HK-2 (cell line): ENCODE measurements at regions not wholly inside any gene's neighbourhood (a gene's known extent, or its start where the extent isn't known, plus 50 kb on each side); places are given as distances from the start of the nearest gene placed in this dataset.
A peak's percentile ranks its signal among the peaks of the same experiment; 100 is the strongest.

Experiments used
- DNase-seq: peaks from one replicate; pipeline ENCODE4 v3.0.0-alpha.2; 2018; ENCODE audit not compliant: unreplicated experiment

DNA sequence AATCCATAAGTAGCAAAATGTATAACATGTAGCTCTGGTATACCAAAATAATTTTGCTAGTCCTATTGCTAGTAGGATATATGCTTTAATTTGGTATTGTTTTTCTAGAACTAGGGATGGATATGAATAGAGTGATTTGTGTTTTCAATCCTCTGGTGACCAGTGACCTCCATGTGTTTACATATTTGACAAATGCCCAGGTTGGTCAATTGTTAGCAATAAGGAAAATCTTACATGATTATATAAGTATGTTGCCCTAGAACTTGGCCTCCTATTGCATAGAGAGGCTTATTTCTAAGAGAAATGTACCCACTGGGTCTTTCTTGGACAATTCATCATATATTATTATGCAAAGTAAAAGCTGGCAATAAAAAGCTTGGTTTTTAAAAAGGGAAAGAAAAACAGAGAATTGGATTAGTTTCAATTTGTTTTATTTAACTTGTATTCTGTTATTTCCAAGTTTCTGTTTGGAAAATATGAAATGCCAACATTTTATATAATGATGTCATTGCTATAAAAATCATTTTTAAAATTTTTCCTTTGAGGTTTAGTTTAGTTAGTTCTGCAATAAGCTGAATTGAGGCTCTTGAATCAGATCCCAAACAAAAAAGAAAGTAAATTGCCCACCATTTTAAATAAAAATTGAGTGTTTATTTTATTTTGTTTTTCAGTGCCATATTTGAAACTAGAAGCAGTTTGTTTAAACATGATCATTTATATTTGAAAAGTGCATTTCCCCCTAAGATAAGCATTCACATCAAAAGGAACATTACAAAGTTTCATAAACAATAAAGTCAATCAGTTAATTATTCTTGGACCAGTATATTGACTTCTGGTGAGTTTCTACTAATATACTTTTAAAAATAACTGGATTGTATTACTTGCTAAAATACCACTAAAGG, 210.9 kb downstream of the ZC3H11B start:
- DNase-seq, result no peak

DNA sequence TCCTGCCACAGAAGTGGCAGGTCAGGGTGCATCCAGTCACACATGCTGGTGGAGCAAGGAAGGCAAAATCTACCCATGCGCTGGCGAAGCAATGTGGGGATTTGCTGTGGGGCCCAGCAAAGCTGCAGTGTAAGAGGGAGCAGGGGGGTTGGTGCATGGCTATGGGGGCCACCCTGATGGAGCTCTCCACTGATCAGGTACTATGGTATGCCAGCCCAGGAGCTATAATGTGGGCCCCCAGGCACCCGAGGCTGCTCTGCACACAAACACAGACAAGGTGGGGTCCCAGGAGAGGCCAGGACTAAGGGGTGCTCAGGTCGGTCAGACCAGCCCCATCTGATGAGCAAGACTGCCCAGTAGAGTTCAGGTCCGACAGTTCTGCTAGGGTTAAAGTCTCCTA, 213.5 kb downstream of the ZC3H11B start:
- no peak for DNase-seq

DNA sequence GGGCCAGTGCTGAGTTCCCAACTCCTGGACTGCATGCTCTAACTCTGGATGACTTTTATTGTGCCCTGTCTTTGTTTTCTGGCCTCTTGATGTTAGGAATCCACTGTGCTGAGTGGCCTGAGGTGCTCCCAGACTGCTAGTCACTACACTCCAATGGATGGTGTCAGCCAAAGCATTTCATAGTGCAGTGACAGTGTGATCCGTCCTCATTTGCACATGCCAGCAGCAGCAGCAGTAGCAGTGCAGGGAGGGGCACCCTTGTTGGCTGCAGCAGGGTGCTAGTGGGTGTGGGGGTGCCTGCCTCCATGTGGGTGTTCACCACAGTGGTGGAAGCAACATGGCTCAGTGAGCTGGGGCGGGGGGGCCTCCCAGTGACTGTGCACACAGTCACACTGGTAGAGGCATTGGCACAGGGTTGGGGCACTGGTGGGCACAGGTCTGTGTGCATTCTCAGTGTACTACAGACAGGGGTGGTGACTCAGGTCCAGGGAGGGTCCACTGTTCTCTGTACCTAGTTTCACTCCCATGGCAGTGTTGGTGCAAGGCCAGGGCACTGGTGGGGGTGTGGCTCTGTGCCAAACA, 214.0 kb downstream of the ZC3H11B start:
- DNase-seq, result no peak

DNA sequence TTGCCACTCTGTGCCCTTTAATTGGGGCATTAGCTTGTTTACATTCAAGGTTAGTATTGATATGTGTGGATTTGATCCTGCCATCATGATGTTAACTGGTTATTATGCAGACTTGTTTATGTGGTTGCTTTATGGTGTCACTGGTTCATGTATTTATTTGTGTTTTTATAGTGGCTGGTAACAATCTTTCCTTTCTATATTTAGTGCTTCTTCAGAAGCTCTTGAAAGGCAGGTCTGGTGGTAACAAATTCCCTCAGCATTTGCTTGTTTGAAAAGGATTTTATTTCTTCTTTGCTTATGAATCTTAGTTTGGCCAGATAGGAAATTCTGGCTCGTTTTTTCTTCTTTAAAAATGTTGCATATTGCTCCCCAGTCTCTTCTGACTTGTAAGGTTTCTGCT, 215.4 kb downstream of the ZC3H11B start:
- DNase-seq, result no peak

DNA sequence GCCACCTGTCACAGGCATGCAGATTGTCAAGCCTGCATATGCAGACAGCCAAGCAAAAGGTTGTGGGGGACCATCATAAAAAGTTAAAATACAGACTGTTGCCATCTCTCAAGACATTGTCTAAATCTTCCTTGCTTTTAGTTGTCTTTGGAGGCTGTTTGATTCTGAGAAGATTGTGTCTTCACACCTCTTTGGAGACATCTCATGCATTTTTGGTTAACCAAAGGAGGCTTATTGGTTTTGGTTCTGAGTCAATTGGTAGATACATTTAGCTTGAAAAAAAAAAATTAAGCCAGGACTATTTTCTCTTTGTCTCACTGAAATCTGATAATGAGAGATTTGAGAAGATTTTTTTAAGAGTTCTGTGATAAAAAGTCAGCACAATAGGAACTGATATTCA, 217.6 kb downstream of the LYPLAL1 start:
- DNase-seq, result no peak

DNA sequence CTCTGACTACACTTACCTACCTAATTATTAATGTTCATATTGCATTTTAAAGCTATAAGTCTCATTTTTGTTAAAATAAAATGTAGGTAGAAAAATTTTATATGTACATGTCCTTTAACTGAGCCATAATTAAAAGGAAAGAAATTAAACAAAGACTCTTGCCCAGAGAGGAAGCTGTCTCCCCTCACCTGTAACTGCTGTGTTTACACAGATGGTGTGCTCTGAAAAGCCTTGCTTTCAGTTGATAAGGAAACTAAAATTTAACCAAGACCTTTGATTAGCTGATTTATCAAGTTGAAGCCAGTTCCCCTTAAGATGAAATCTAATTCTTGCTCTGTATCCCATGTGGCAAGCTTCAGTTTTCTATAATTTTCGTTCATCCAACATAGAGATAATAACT, 213.5 kb downstream of the LYPLAL1 start:
- DNase-seq, result no peak

DNA sequence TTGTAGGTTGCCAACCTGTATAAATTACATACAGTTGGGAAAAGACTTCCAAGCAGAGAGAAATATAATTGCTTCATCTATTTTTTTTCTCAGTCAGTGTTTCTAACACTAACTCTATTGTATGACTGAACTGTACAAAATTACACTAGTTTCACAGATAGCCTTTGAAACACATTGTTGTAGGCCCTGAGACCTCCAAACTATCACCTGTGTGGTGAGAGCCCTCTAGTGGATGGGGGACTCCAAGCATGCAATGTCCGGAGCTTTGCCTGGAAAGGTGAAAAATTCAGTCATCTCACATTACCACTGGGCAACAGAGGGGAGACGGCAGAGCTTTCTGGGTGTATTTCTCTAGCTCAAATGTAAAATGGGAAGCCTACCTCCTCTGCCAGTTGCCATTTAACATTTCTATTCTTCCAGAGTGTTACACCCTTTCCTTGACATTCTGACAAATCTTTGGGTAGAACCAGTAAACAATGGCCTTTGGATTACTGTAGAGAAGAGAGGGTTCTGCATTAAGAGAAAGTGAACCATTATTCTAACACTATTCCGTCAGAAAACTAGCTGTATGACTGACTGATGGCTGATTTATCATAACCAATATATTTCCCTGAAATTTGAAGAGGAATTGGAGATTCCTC, 212.2 kb downstream of the LYPLAL1 start:
- peak; percentile 70 for DNase-seq

DNA sequence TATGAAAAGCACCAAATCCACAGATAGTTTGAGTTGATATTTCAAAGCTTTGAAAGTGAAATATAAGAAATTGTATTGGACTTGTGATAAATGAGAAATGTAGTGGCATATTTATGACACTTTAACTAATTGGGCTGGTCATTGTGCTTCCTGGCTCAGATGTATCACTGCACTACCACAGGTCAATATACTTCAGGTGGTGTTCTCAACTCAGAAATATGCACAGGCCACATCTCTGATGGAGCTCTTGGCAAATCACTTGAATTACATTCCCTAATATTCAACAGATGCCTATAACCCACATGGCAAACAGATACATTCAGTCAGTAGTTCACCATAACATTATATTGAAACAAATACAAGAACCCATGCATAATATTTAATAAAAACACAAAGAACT, 209.6 kb downstream of the LYPLAL1 start:
- no peak for DNase-seq

DNA sequence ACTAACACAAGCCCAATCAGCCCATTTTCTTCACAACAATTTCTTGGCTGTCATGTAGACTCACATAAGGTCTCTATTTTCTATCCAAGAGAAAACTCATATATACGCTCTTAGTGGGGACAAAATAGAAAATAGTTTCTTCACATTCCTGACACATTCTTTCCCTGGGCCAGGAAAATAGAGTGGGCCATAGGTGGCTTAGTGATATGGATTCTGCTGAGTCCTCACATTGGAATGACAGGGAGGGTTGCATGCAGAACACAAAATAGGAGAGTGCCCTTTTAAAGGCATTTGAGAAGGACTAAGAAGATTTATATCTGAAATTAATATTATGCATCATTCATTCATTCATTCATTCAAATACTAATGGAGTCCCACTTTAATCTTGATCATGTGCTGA, 207.7 kb downstream of the LYPLAL1 start:
- DNase-seq, result no peak

DNA sequence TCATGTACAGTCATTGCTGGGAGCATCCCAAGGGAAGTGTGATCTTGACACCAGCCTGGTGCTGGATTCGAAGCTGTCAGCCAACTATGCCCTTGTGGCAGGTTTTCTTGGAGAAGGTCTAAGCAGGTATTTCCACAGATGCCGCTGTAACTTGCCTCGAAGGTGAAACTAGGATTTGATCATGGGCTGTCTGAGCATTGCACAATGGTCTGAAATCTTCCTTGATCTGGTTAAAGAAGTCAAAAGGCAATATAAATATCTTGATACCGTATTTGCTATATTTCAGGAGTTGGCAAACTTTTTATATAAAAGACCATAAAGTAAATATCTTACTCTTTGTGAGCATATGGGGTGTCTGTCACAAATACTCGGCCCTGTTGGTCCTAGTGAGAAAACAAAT, 206.8 kb downstream of the LYPLAL1 start:
- DNase-seq, result no peak

DNA sequence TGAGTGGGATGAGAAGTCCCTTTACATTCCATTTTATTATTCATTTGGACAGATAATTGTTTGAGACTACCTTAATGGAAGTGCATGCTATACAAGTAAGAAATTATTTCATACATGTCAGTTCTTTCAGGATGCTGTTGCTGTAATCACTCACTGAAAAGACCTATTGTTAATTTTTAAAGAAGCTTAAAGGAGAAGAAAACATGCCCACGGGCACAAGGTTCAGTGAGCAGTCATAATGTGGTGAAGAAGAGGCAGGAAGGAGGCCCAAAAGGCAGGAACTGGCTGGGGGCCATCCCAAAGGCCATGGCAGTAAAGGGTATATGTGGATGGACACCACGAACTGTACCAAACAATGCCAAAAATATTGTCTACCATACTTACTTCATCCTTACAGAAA, 206.0 kb downstream of the LYPLAL1 start:
- no peak for DNase-seq

DNA sequence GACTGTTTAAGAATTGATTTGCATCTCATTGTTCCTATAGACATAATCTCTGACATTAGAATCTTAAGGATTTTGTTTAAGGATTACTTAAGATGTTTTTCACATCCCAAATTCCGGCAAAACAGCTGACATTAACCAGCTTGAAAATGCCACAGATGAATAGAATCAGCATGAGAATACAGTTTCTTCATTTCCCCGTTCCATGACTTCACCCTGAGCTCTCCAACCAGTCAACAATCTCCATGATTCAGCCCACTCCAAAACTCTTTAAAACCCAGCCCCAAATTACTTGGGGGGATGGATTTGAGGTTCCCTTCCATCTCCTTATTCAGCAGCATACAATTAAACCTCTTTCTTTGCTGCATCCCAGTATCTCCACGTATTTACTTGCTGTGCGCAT, 201.0 kb downstream of the LYPLAL1 start:
- DNase-seq, result no peak

DNA sequence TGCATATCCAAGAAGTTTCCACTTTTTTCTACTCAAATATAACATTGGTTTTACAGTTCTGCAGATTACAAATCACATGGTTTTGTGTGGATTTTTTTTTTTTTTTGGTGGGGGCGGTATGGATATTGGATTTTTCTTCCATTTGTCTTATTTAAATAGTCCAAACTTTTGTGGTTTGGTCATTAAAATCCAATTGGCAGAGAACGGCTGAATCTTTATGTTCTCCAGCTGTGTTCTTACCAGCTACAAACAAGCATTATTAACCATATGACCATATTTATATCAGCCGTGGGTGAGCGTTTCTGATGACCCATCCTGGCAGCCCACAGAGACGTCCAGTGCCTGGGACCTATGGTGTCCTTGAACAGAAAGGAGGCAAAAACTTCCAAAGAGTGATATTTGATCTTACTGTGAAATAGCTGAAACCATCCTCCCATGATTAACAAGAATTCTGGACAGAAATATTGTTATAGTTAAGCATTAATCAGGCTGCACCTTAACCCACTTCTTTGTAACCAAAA, 200.4 kb downstream of the LYPLAL1 start:
- no peak for DNase-seq

DNA sequence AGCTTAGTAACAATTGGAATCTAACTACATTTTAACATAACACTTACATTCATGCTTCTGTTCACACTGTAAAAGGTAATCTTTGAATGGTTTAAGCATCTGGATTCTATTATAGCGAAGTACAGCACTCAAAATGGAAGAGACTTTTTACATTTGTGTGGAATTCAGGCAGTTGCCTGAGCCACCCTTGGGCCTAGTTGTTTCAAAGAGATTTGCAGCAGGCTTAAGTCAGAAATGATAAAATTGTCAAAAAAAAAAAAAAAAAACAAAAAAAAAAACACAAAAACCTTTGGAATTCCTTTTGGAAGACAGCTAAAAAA, 199.9 kb downstream of the LYPLAL1 start:
- DNase-seq, result no peak

DNA sequence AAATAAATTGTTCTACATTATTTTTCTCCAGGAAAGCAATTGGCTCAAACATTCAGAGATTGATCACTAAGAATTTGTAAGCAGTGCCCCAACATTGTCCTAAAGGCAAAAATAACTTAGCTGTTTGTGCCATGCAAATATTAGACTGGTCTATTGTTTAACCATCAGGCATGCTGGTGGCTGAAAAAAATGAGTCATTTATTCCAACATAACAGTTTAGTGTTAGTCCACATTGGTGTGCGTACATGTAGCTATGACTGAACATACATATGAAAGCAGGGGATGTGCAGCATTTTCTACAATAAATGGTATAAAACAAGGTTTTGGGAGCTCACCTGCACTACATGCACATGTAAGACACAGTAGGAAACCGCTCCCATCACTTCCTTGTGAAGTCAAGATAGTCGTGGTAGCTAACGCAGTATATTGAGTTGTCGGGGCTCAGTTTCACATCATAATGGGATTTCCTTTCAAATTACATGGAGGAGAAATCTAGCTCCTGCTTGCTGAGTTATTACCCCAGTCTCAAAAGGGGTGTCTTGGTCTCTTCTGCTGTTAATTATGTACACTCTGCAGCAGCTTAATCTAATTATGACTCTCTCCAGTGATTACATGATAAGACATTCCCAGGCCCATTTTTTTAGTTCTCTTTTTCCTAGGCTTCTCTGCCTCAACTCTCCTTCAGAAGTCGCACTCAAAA, 199.4 kb downstream of the LYPLAL1 start:
- no peak for DNase-seq

DNA sequence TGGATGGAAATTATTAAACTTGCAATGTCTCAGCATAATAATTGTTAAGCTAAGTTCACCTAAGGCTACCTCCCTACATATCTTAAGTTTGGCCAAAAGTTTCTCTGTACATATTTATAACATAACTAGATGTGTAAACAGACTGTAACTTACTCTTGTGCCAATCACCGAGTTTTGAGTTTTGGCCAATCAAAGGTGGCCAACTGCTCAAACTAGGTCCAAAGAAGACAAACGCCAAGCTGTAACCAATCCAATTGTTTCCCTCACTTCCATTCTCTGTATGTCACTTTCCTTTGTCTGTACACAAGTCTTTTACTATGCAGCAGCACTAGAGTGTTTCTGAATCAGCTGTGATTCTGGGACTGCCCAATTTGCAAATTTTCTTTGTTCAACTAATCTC, 197.8 kb downstream of the LYPLAL1 start:
- DNase-seq, result no peak

DNA sequence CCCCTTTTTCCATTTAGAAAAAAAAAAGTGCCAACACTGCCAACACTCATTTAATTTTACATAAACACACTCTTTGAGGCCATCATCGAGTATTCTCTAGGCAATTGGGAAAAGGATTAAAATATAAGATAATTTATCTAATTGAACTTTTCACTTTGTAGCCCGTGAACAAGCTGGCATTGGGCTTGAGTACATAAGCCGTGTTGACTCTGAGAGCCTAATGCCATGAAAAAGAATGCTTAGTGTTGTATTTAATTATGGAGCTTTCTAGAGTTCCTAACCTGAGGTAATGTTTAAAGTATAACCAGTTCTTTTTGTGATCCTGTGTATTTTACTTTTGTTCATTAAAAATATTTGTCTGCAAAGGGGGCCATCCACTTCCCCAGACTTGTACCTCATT, 193.8 kb downstream of the LYPLAL1 start:
- DNase-seq, result no peak

DNA sequence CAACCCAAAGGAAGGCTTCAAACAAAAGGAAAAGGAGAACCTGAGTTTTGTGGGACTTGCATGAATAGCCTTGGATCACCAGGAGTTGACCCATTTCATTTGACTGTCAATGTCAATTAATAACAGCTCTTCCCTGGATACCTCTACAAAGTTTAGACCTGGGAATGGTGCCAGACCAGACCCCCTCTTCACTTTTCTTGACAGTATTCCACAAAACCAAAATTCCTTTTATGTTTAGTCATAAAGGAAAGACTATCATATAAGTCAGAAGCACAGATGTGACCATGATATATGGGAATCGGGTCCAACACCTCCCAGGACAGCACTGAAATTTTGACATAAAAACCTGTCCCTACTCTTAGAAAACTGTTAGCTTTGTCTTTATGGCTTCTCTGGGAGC, 191.8 kb downstream of the LYPLAL1 start:
- peak; percentile 31 for DNase-seq

DNA sequence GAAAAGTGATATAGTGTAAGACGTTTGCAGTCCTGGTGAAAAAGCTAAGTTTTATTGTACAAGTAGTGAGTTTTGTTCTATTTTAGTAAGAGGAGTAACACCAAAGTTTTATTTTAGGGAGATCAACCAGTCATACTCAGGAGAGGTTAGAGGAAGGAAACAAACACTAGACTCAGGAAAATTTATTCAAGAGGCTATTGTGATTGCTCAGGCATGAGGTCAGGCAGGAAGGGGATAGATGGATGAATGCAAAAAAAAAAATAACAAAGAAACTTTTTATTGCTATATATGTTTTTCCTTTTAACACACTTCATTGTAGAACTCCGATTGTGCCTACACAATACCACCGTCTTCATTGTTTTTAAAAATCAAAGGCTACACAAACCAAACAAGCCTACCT, 189.0 kb downstream of the LYPLAL1 start:
- DNase-seq, result no peak

DNA sequence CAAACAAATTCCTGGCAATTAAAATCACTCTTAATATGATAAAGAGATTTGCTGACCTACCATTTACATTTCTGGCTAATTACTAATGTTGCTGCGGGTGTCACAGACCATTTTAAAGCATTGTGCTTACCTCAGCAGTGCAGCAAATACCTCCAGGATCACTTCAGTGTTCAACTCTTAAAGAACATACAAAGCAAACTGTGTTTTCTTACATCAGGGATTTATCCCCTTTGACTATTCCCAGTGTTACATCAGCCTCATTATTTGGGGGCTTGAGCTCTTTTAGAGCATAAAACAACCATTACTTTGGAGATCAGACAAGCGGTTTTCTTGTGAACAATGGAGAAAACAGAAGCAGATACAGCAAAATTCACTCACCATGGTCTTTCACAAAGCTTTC, 185.4 kb downstream of the LYPLAL1 start:
- no peak for DNase-seq

DNA sequence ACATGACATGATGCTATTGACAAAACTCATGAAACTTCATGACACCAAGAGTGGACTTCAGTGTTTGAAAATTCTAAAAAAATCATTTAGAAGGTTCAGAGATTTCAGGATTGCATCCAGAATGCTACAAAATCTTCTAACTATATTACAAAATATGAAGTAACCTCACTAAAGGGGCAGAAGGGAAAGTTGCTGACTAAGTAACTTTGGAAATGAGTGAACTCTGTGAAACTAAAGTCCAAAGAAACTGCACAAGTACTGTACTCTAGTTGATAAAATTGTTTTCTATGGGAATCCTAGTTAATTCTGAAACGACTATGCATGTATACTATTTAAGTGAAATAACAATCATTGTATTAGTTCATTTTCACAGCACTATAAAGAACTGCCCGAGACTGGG, 184.4 kb downstream of the LYPLAL1 start:
- DNase-seq, result no peak

DNA sequence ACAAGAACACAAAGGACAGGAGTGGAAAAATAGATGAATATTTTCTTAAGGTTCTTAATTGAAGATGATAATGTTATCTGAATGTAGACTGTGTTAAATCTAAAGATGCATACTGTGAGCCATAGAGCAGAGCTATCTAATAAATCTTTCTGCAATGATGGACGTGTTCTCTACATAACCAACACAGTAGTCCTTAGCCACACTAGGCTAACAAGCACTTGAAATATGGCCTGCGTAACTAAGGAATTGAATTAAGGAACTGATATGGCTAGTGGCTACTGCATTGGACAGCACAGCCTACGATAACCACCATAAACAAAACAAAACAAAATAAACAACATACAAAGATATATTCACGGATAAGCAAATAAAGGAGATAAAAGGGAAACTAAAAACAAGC, 181.3 kb downstream of the LYPLAL1 start:
- DNase-seq, result no peak
